SK-N-MC (cell line): ENCODE measurements at regions not wholly inside any gene's neighbourhood (a gene's known extent, or its start where the extent isn't known, plus 50 kb on each side); places are given as distances from the start of the nearest gene placed in this dataset.

ENCODE experiments used
- EZH2 ChIP-seq: fragments of 200-600 bp; sonication (generic); IDR thresholded peaks from one replicate; pipeline ENCODE4 v1.6.1; 2017; ENCODE audit warnings: antibody characterized with exemption
- FOXP2 ChIP-seq: optimal IDR thresholded peaks from 2 replicates; pipeline ENCODE3; 2011; ENCODE audit warnings: mild to moderate bottlenecking, moderate library complexity; ENCODE audit not compliant: insufficient read depth; ENCODE audit errors: extremely low read length, control extremely low read depth
- POLR2AphosphoS5 ChIP-seq: IDR thresholded peaks from 2 replicates; pipeline ENCODE4 v1.6.1; 2012; ENCODE audit warnings: mild to moderate bottlenecking, low read depth, low read length, borderline replicate concordance

DNA sequence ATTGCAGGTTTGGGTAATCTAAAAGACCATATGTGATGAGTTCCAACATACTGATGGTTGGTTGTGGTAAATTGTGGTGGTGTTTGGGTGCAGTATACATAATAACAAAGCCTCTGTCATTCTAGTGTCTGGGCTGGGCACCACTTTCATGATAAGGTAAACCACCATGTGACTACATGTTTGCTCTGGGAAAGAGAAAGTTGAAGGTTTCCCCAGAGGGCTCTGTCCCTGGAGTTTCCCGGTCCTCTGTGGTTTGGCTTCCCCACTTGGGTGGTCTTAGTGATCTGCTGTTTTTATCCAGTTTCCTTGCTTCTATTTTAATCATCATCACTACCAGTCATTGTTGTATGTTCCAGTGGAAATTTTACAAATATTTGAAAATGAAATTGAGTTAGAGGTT, 55.9 kb upstream of the TSPAN2 start:
- TF ChIP-seq POLR2AphosphoS5, result no peak
- TF ChIP-seq EZH2, result no peak
- no peak for TF ChIP-seq FOXP2
